ENCODE measurements at regions not wholly inside any gene's neighbourhood (a gene's known extent, or its start where the extent isn't known, plus 50 kb on each side); places are given as distances from the start of the nearest gene placed in this dataset.

DNA sequence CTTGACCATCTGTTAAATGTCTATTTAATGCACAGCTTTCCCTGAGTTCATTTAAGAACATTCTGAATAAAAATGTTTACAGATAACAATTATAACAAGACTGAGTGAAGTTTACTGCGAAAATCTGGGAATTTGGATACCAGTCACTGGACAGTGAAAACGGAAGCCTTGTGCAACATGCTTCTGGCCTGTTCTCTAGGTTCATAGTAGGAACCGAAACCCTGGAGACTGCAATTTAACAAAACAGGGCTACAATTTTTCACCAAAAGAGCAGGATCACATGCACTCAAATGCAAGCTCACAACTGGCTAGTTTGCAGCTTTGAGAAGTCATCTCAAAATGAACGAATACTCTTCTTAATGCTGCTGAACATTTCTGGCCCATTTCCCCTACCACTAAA, 435.9 kb downstream of the NR2F2 start:
- TF ChIP-seq, protein P1, sequence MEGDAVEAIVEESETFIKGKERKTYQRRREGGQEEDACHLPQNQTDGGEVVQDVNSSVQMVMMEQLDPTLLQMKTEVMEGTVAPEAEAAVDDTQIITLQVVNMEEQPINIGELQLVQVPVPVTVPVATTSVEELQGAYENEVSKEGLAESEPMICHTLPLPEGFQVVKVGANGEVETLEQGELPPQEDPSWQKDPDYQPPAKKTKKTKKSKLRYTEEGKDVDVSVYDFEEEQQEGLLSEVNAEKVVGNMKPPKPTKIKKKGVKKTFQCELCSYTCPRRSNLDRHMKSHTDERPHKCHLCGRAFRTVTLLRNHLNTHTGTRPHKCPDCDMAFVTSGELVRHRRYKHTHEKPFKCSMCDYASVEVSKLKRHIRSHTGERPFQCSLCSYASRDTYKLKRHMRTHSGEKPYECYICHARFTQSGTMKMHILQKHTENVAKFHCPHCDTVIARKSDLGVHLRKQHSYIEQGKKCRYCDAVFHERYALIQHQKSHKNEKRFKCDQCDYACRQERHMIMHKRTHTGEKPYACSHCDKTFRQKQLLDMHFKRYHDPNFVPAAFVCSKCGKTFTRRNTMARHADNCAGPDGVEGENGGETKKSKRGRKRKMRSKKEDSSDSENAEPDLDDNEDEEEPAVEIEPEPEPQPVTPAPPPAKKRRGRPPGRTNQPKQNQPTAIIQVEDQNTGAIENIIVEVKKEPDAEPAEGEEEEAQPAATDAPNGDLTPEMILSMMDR (conservative IDR thresholded peaks at IDR 0.05; ENCODE audit: low read depth, low read length): no peak
- H3K4me3 ChIP-seq (IDR thresholded peaks at IDR 0.05; ENCODE audit: insufficient read depth, low read depth, low read length): no peak overlapping the region
- H3K36me3 ChIP-seq (ENCODE audit: insufficient read depth): no peaks in the 10 kb centered on the region
- H3K79me2 ChIP-seq (ENCODE audit: insufficient read depth, low read depth): no peaks in the 10 kb centered on the region
- no peak overlapping the region for H3K9ac ChIP-seq
- H4K20me1 ChIP-seq (ENCODE audit: insufficient read depth): no peaks in the 10 kb centered on the region
- no peak overlapping the region for H2AFZ ChIP-seq (ENCODE audit: low read depth)
- no peak overlapping the region for H3K27ac ChIP-seq
- no peaks in the 10 kb centered on the region for H3K4me1 ChIP-seq (ENCODE audit: low read depth, poor library complexity, severe bottlenecking)
- H3K27me3 ChIP-seq (ENCODE audit: insufficient read depth, low read depth): no peaks in the 10 kb centered on the region
- no peak overlapping the region for H3K4me2 ChIP-seq

DNA sequence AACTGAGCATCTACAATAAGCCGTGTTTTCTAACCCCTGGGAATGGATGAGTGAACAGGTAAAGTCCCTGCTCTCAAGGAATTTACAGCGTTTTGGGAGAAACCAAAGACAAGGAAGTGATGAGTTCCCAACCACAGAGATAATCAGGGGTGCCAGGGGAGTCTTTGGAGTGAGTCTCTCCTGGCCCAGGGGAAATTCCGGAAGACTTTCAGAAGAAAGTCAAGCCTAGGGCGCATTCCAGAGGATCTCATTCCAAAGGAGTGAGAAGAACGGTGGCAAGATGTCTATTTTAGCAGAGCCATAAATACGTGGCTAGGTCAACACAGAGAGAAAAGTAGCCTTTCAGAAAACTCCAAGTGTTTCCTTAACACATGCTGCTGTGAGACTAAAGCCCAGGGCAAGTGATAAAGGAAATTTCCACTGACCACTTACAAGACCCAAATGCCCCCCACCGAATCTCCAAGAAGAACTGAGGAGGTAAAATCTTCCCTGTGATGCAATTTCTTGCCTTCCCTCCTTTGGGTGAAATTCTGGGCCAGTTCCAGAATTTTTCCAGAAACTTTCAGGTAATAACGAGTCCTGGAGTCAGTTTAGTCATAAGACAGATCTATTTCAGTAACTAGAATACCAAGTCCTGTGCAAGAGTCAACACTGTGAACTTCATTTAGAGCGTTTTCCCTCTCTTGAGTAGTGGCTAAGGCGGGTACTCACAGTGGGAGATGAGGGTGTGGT, 437.4 kb downstream of the NR2F2 start:
- no peaks in the 10 kb centered on the region for H3K4me1 ChIP-seq (ENCODE audit: low read depth, poor library complexity, severe bottlenecking)
- H3K27ac ChIP-seq: no peak overlapping the region
- H4K20me1 ChIP-seq (ENCODE audit: insufficient read depth): no peaks in the 10 kb centered on the region
- no peak overlapping the region for H3K4me2 ChIP-seq
- no peaks in the 10 kb centered on the region for H3K79me2 ChIP-seq (ENCODE audit: insufficient read depth, low read depth)
- no peak overlapping the region for H3K9ac ChIP-seq
- no peak overlapping the region for H2AFZ ChIP-seq (ENCODE audit: low read depth)
- no peaks in the 10 kb centered on the region for H3K36me3 ChIP-seq (ENCODE audit: insufficient read depth)
- no peak overlapping the region for H3K4me3 ChIP-seq (IDR thresholded peaks at IDR 0.05; ENCODE audit: insufficient read depth, low read depth, low read length)
- H3K27me3 ChIP-seq (ENCODE audit: insufficient read depth, low read depth): no peaks in the 10 kb centered on the region
- TF ChIP-seq, protein P1 (conservative IDR thresholded peaks at IDR 0.05; ENCODE audit: low read depth, low read length): no peak

DNA sequence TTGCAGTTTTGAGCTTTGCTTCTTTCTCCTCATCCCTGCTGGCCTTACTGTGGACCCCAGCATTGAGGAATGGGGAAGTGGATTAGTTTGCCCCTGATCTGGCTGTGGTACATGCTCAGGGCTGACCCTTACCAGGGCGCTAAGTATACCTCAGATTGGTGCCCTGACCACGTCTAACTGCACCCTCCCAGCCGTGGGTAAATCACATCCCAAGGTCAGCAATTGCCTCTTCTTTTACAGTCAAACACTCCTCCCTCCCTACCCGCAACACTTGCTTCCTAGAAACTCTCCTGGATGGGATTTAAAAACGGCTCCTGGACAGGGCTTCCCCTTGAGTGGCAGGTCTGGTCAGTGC, 437.9 kb downstream of the NR2F2 start:
- Histone ChIP-seq H3K9ac (no peak overlapping the region), H3K4me1 (ENCODE audit: low read depth, poor library complexity, severe bottlenecking) (no peaks in the 10 kb centered on the region), H3K4me3 (IDR thresholded peaks at IDR 0.05; ENCODE audit: insufficient read depth, low read depth, low read length) (no peak overlapping the region), H3K36me3 (ENCODE audit: insufficient read depth) (no peaks in the 10 kb centered on the region), H3K27ac (no peak overlapping the region), H4K20me1 (ENCODE audit: insufficient read depth) (no peaks in the 10 kb centered on the region), H3K27me3 (ENCODE audit: insufficient read depth, low read depth) (no peaks in the 10 kb centered on the region), H3K4me2 (no peak overlapping the region), H2AFZ (ENCODE audit: low read depth) (no peak overlapping the region), H3K79me2 (ENCODE audit: insufficient read depth, low read depth) (no peaks in the 10 kb centered on the region)
- TF ChIP-seq, protein P1 (conservative IDR thresholded peaks at IDR 0.05; ENCODE audit: low read depth, low read length): no peak

DNA sequence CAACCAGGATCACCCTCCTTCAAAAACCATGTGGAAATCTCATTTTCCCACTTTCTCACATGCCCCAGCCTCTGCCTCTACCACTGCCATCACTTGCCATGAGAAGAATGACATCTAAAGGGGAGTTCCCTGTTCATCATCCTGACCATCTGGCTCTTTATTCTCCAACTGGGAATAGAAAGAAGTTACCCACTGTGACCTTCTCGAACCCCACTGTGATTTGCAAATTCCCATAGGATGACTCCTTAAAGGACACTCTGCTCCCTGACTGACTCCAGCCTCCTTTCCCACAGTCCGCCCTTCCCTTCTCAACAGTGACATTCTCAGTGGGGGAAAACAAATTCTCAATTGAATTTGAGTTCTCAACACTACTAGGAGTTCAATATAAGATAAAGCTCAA, 440.5 kb downstream of the NR2F2 start:
- no peaks in the 10 kb centered on the region for H3K36me3 ChIP-seq (ENCODE audit: insufficient read depth)
- H2AFZ ChIP-seq (ENCODE audit: low read depth): no peak overlapping the region
- no peak overlapping the region for H3K9ac ChIP-seq
- H4K20me1 ChIP-seq (ENCODE audit: insufficient read depth): no peaks in the 10 kb centered on the region
- H3K27me3 ChIP-seq (ENCODE audit: insufficient read depth, low read depth): no peaks in the 10 kb centered on the region
- TF ChIP-seq, protein P1 (conservative IDR thresholded peaks at IDR 0.05; ENCODE audit: low read depth, low read length): no peak
- H3K4me3 ChIP-seq (IDR thresholded peaks at IDR 0.05; ENCODE audit: insufficient read depth, low read depth, low read length): no peak overlapping the region
- H3K4me2 ChIP-seq: no peak overlapping the region
- H3K27ac ChIP-seq: no peak overlapping the region
- H3K4me1 ChIP-seq (ENCODE audit: low read depth, poor library complexity, severe bottlenecking): no peaks in the 10 kb centered on the region
- no peaks in the 10 kb centered on the region for H3K79me2 ChIP-seq (ENCODE audit: insufficient read depth, low read depth)

Measured in KMS-11 (cell line).